ENCODE measurements at regions not wholly inside any gene's neighbourhood (a gene's known extent, or its start where the extent isn't known, plus 50 kb on each side); places are given as distances from the start of the nearest gene placed in this dataset.

DNA sequence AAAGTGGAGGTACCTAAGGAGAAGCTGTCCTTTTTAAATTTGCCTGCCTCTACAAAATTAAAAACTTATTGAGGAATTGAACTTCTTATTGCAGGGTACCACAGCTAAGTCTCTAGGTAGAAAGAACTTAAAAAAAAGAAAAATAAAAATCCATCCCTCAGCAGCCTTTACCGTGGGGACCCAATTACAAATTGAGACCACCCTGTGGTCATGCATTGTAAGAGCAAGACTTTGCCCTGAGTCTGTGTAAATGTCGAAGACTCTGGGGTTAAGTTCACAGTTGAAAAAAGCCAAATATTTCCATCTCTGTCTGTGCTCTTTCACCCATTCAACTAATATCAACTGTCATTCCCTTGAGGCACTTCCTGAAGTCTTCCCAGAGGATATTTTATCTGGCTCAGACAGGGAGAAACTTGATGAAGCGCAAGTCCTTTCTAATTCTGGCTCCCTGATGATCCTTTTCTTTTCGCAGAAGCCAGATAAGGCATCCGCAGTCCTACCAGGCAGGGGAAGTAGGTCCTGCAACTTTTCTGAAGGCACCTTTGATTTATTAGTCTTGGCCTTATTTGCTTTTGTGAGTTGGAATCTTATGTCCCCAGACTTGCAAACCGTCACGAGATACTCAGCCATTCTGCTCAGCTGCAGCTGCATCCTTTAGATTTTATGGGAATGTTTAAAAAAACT, 323.8 kb upstream of the WWC1 start:
- DNase-seq, result no peak

GRCh38 chr5:167968837-167969236, 322.6 kb upstream of the WWC1 start:
- no peak for DNase-seq

GRCh38 chr5:167969998-167970397, 321.4 kb upstream of the WWC1 start:
- no peak for DNase-seq

- no peak for DNase-seq
Observed at GRCh38 chr5:167971706-167972105, 319.7 kb upstream of the WWC1 start.

DNA sequence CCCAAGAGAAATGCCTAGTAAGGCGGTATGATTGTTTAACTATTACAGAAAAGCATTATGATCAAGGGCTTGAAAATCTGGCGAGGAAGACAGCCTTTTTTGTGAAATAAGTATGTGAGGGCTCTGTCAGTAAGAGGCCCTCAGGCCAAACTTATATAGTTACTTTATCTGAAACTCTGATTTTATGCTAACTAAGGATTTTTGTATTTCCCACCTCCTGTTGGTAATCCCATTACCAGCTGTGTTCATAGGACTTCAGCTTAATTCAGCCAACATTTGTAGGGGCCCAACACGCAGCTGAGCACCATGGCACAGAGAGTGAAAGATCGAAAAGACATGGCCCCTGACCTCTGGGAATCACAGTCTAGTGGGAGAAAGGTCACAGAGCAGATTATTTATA, 318.3 kb upstream of the WWC1 start:
- no peak for DNase-seq

GRCh38 chr5:167984951-167985350, 306.5 kb upstream of the WWC1 start:
- no peak for DNase-seq

GRCh38 chr5:167985373-167985772, 306.1 kb upstream of the WWC1 start:
- DNase-seq, result no peak

- no peak for DNase-seq
Observed at GRCh38 chr5:167987490-167988280, 303.8 kb upstream of the WWC1 start.

DNA sequence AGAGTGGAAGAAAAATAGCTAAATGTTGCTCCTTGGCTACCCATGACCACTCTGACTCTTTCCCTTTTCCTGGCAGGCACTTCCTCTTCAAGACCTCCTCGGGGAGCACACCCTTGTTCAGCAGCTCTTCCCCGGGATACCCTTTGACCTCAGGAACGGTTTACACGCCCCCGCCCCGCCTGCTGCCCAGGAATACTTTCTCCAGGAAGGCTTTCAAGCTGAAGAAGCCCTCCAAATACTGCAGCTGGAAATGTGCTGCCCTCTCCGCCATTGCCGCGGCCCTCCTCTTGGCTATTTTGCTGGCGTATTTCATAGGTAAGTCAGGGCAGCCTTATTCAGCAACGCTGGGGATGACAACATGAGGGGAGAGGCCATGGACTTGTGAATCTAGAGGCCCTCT, 298.6 kb upstream of the WWC1 start:
- DNase-seq, result no peak

GRCh38 chr5:167993771-167994170, 297.7 kb upstream of the WWC1 start:
- DNase-seq, result no peak

GRCh38 chr5:167995844-167996425, 295.5 kb upstream of the WWC1 start:
- DNase-seq, result no peak

DNA sequence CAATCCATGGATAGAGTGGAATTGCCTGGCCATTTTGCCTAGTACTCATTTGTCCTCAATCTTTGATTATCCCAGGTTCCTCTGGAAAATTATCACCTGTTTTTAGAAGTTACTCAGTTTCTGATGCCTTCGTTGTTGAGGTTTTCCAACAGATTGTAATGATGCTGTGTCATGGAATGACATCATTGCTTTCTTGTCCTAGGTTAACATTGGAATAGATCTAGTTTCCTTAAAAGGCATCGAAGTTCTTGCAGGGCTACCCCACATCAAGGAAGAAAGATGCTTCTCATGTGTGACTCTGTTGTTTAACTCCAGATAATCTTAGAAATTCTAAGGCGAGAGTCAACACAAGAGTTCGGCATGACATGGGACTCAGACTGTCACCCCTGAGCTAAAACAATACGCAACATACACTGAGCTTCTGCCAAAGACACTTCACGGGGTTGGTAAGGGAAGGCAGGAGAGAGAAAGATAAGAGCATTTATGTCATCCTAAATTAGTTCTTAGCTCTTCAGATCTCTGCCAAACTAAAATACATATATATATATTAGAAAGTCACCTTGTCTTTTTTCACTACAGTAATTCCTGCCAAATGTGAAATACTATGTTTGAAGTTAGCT, 293.2 kb upstream of the WWC1 start:
- no peak for DNase-seq

DNA sequence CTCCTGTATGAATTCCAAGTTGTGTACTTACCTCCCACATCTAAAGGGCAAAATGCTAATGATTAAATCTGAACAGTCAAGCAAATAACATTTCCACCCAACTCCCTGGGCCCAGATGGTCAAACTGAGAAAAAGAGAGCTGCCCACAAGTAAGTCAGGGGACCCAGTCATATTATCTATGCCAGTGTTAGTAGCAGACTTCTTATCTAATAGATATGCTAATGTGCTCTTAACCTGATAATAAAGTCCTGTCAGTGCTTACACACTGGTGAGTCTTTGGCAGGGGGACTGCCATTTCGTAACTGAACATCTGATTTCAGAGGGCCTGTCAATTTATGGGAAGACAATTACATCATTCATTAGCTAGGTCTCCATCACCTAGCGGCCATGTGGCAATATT, 292.3 kb upstream of the WWC1 start:
- DNase-seq, result no peak

GRCh38 chr5:168001318-168001717, 290.1 kb upstream of the WWC1 start:
- DNase-seq, result no peak

GRCh38 chr5:168002116-168002515, 289.3 kb upstream of the WWC1 start:
- DNase-seq, result no peak

DNA sequence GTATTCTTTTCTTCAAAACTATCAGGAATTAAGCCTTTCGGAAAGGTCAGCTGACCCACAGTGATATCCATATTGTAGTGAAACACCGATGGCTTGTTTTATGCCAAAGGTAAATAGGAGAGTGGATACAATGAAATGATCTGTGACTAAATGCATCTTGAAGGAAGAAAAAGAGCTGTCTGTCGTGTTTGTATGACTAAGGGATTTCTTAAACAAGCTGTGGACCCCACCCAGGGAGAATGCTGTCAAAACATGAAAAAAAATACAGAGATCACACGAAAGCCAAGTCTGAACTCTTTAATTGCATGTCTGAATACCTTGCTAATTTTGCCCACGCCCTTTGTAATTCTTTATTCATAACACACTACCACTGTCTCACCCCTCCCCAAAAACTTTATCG, 286.4 kb upstream of the WWC1 start:
- DNase-seq, result no peak

DNA sequence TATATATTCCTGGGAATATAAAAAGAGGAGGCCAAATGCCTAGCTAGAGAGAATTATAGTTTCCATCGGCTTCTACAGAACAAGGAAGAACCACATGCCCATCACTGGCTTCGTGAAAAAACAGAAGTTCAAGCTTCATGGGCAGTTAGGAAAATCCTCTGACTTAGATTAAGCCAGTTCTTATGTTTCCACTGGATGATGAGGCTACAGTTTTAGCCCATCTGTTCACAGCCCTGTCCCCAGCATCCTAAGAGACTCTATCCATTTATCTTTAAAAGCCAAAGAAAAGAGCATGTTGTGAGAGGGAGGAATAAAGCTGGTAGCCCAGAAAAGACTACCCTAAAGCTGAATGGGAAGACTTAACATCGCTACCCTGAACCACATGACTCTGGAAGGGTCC, 285.5 kb upstream of the WWC1 start:
- no peak for DNase-seq

- no peak for DNase-seq
Observed at GRCh38 chr5:168006456-168007130, 284.9 kb upstream of the WWC1 start.

GRCh38 chr5:168007286-168007685, 284.2 kb upstream of the WWC1 start:
- no peak for DNase-seq

DNA sequence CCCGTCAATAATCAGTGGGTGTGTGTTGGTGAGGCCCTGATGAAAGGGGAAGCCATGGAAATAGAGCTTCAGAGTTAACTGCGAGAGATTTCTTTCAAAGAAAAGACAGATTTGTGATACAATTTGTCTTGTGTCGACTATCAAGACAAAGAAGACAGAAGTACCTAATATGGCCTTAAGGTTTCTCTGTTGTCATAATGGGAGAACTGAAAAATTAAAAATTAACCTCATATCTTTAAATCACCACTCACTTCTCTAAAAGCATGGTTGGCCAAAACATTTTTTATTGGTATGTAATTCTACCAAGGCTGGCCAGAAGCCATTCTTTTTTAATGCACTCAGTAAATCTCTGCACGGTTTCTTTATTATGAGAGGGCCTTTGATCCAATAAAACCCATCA, 282.9 kb upstream of the WWC1 start:
- no peak for DNase-seq

DNA sequence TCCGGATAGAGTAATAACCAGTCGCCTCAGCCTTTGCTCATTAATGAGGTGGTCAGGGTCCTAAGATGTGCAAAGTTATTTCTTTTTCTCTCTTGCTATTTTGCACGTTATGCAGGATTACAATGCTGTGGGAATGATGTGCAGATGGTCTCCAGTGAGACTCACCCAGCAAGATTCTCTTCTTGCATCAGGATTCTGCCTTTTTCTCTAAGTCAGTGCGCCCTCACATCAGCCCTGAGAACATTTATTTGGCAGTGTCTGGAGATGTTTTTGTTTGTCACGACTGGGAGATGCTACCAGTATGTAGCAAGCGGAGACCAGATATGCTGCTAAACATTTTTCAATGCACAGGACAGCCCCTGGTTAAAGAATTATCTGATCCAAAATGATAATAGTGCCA, 280.3 kb upstream of the WWC1 start:
- DNase-seq, result no peak

- DNase-seq, result no peak
Observed at GRCh38 chr5:168012006-168012405, 279.4 kb upstream of the WWC1 start.

DNA sequence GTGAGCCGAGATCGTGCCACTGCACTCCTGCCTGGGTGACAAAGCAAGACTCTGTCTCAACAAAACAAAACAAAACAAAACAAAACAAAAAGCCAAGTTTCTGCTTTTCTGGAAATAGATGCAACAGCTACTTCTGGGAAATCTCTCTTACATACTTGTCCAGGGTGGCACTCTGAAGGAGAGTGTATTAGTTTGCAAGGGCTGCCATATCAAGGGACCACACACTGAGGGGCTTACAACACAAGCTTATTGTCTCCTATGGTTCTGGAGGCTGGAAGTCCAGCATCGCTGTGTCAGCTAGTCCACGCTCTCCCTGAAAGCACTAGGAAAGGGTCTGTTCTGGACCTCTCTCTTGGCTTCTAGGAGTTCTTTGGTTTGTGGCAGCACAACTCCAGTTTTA, 277.9 kb upstream of the WWC1 start:
- DNase-seq, result no peak

Data from NCI-H1048 (cell line).